Omental fat pad (tissue), 3 donors: ENCODE measurements at regions not wholly inside any gene's neighbourhood (a gene's known extent, or its start where the extent isn't known, plus 50 kb on each side); places are given as distances from the start of the nearest gene placed in this dataset.

Experiments
- ATAC-seq: fragments of 150-250 bp; one replicate; pipeline ENCODE4 v1.9.1; 2016; ENCODE audit warnings: mild to moderate bottlenecking, moderate library complexity; ENCODE audit not compliant: low FRiP score
- DNase-seq: peaks from one replicate; pipeline ENCODE4 v3.0.0-alpha.2; 2019; ENCODE audit warnings: low spot score
- CTCF ChIP-seq, 3 donors: fragments of 450-650 bp; IDR thresholded peaks; one replicate each; pipeline ENCODE4 v1.5.1; 2016 to 2017; ENCODE audit warnings: antibody characterized with exemption in 3 of 3, mild to moderate bottlenecking in 3 of 3, moderate library complexity in 2 of 3

GRCh38 chr14:84003346-84003745 lies 1526.6 kb upstream of the FLRT2 start:
- DNase-seq, result no peak
- ATAC-seq, result no peak
- TF ChIP-seq CTCF (IDR thresholded peaks at IDR 0.05), result no peak

- DNase-seq (no peak), ATAC-seq (no peak)
- no peak for TF ChIP-seq CTCF (IDR thresholded peaks at IDR 0.05)
Measured at GRCh38 chr14:84006643-84007155, 1523.2 kb upstream of the FLRT2 start.

- TF ChIP-seq CTCF (IDR thresholded peaks at IDR 0.05), result no peak
- no peak for ATAC-seq
Measured at GRCh38 chr14:84013424-84013823, 1516.5 kb upstream of the FLRT2 start.

GRCh38 chr14:84017495-84017894 lies 1512.4 kb upstream of the FLRT2 start:
- DNase-seq (no peak), ATAC-seq (peak; percentile 82)
- no peak for TF ChIP-seq CTCF (IDR thresholded peaks at IDR 0.05)

More at GRCh38 chr14:84013424-84013823, 1516.5 kb upstream of the FLRT2 start:
- DNase-seq, result no peak

GRCh38 chr14:84021433-84021832 lies 1508.5 kb upstream of the FLRT2 start:
- TF ChIP-seq CTCF (IDR thresholded peaks at IDR 0.05), result no peak
- ATAC-seq, result no peak
- no peak for DNase-seq

- TF ChIP-seq CTCF (IDR thresholded peaks at IDR 0.05), result no peak
- ATAC-seq (no peak), DNase-seq (no peak)
Measured at GRCh38 chr14:84024231-84024820, 1505.6 kb upstream of the FLRT2 start.
